GM12873 (cell line): ENCODE measurements at regions not wholly inside any gene's neighbourhood (a gene's known extent, or its start where the extent isn't known, plus 50 kb on each side); places are given as distances from the start of the nearest gene placed in this dataset.

Experiments
- TF ChIP-seq, protein P1 (sequence below): IDR thresholded peaks from 2 replicates; pipeline ENCODE4 v1.5.1; 2012; ENCODE audit warnings: low read depth, mild to moderate bottlenecking, moderate library complexity, low read length, control low read depth; ENCODE audit not compliant: insufficient read depth; ENCODE audit errors: missing control alignments

DNA sequence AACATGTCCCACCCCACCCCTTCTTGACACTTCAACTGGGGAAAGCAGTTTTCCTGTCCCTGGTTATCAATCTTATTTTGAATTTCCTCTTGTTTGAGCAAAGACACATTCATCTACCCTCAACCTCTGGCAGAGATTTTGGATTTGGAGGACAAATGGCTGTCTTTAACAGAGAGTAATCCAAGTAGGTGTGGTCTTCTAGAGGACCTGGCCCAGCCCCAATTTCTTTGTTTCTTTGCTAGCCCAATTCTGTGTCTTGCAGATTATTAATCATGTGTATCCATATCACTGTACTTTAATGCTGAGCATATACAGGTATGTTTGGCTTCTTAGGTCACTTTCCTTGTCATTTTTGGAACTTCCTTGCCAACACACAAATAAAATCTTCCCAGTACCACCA lies 58.8 kb upstream of the ADCY1 start:
- TF ChIP-seq, protein P1, sequence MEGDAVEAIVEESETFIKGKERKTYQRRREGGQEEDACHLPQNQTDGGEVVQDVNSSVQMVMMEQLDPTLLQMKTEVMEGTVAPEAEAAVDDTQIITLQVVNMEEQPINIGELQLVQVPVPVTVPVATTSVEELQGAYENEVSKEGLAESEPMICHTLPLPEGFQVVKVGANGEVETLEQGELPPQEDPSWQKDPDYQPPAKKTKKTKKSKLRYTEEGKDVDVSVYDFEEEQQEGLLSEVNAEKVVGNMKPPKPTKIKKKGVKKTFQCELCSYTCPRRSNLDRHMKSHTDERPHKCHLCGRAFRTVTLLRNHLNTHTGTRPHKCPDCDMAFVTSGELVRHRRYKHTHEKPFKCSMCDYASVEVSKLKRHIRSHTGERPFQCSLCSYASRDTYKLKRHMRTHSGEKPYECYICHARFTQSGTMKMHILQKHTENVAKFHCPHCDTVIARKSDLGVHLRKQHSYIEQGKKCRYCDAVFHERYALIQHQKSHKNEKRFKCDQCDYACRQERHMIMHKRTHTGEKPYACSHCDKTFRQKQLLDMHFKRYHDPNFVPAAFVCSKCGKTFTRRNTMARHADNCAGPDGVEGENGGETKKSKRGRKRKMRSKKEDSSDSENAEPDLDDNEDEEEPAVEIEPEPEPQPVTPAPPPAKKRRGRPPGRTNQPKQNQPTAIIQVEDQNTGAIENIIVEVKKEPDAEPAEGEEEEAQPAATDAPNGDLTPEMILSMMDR, result no peak
